ENCODE measurements at regions not wholly inside any gene's neighbourhood (a gene's known extent, or its start where the extent isn't known, plus 50 kb on each side); places are given as distances from the start of the nearest gene placed in this dataset.

DNA sequence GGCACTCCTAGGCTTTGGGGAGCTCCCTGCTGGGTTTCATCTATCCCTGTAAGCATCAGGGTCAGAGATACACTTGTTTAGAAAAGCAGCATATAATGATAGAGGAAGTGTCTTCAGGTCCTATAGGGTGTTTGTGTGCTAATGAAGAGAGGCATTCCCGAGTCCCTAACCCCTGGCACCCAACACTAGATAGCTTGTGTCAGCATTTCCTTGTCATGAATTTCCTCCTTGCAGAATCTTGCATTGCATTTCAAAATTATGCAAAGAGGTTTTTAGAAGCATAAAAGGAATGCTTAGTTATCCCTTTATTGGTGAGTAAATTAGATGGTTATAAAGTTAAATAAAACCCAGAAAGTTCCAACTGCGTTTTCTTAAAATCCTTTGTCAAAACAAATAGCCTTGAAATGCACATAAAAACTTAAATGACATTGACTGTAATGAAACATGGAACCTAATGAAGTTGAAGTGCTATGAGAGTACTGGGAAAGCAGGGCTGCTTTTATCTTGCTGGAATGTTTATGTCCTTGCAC is 63.7 kb upstream of the LHCGR start:
- H3K4me3 ChIP-seq (ENCODE audit: low read length), result no peak overlapping the region
- TF ChIP-seq, protein P1, sequence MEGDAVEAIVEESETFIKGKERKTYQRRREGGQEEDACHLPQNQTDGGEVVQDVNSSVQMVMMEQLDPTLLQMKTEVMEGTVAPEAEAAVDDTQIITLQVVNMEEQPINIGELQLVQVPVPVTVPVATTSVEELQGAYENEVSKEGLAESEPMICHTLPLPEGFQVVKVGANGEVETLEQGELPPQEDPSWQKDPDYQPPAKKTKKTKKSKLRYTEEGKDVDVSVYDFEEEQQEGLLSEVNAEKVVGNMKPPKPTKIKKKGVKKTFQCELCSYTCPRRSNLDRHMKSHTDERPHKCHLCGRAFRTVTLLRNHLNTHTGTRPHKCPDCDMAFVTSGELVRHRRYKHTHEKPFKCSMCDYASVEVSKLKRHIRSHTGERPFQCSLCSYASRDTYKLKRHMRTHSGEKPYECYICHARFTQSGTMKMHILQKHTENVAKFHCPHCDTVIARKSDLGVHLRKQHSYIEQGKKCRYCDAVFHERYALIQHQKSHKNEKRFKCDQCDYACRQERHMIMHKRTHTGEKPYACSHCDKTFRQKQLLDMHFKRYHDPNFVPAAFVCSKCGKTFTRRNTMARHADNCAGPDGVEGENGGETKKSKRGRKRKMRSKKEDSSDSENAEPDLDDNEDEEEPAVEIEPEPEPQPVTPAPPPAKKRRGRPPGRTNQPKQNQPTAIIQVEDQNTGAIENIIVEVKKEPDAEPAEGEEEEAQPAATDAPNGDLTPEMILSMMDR (conservative IDR thresholded peaks at IDR 0.05; ENCODE audit: low read length), result no peak
- DNase-seq (ENCODE audit: low read depth), result no peak

GRCh38 chr2:48817355-48817754 is 61.8 kb upstream of the LHCGR start:
- no peak overlapping the region for H3K4me3 ChIP-seq (ENCODE audit: low read length)
- no peak for DNase-seq (ENCODE audit: low read depth)
- TF ChIP-seq, protein P1 (conservative IDR thresholded peaks at IDR 0.05; ENCODE audit: low read length), result no peak

DNA sequence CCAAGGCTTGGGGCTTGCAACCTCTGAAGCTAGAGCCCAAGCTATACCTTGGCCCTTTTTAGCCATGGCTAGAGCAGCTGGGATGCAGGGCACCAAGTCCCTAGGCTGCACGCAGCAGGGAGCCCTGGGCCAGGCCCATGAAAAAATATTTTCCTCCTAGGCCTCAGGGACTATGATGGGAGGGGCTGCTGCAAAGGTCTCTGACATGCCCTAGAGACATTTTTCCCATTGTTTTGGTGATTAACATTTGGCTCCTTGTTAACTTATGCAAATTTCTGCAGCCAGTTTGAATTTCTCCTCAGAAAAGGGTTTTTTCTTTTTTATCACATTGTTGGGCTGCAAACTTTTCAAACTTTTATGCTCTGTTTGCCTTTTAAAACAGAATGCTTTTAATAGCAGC is 56.9 kb upstream of the LHCGR start:
- TF ChIP-seq, protein P1 (conservative IDR thresholded peaks at IDR 0.05; ENCODE audit: low read length), result no peak
- no peak for DNase-seq (ENCODE audit: low read depth)
- H3K4me3 ChIP-seq (ENCODE audit: low read length), result no peak overlapping the region

GRCh38 chr2:48808311-48808710 is 52.8 kb upstream of the LHCGR start:
- DNase-seq (ENCODE audit: low read depth), result no peak
- TF ChIP-seq, protein P1 (conservative IDR thresholded peaks at IDR 0.05; ENCODE audit: low read length), result no peak

More at GRCh38 chr2:48808311-48808710, 52.8 kb upstream of the LHCGR start:
- no peak overlapping the region for H3K4me3 ChIP-seq (ENCODE audit: low read length)

Measured in AG10803 (cell line).